Hindlimb muscle (tissue), 1 donor: ENCODE measurements at regions not wholly inside any gene's neighbourhood (a gene's known extent, or its start where the extent isn't known, plus 50 kb on each side); places are given as distances from the start of the nearest gene placed in this dataset.
"Not testable (repeated sequence)": the region's sequence is repeated elsewhere in the genome, so short reads cannot be mapped to it uniquely, and the experiment has no call there.

ENCODE experiments used
- DNase-seq: peaks from one replicate; pipeline ENCODE4 v3.0.0-alpha.2; 2013

GRCh38 chr12:72865921-72866320, 593.8 kb downstream of the TRHDE start:
- DNase-seq, result no peak

GRCh38 chr12:72869024-72869423, 596.9 kb downstream of the TRHDE start:
- no peak for DNase-seq

GRCh38 chr12:72872238-72872887, 600.2 kb downstream of the TRHDE start:
- no peak for DNase-seq

- no peak for DNase-seq
Observed at GRCh38 chr12:72872996-72873395, 600.8 kb downstream of the TRHDE start.

GRCh38 chr12:72876092-72876491, 603.9 kb downstream of the TRHDE start:
- no peak for DNase-seq

GRCh38 chr12:72888693-72889092, 616.5 kb downstream of the TRHDE start:
- DNase-seq, result no peak

GRCh38 chr12:72889791-72890190, 617.6 kb downstream of the TRHDE start:
- DNase-seq, result no peak

- DNase-seq, result no peak
Observed at GRCh38 chr12:72901685-72902084, 629.5 kb downstream of the TRHDE start.

GRCh38 chr12:72925716-72926115, 653.5 kb downstream of the TRHDE start:
- no peak for DNase-seq

- not testable (repeated sequence) for DNase-seq
Observed at GRCh38 chr12:72931838-72932237, 659.7 kb downstream of the TRHDE start.

GRCh38 chr12:72937486-72937885, 665.3 kb downstream of the TRHDE start:
- DNase-seq, result no peak

GRCh38 chr12:72957454-72957853, 685.3 kb downstream of the TRHDE start:
- no peak for DNase-seq

GRCh38 chr12:72966684-72967083, 694.5 kb downstream of the TRHDE start:
- DNase-seq, result no peak

- no peak for DNase-seq
Observed at GRCh38 chr12:72974954-72975555, 702.9 kb downstream of the TRHDE start.

GRCh38 chr12:72978999-72979398, 706.8 kb downstream of the TRHDE start:
- no peak for DNase-seq

- no peak for DNase-seq
Observed at GRCh38 chr12:72982356-72982755, 710.2 kb downstream of the TRHDE start.

- no peak for DNase-seq
Observed at GRCh38 chr12:72986963-72987362, 714.8 kb downstream of the TRHDE start.

- DNase-seq, result no peak
Observed at GRCh38 chr12:72989458-72989947, 717.3 kb downstream of the TRHDE start.

- not testable (repeated sequence) for DNase-seq
Observed at GRCh38 chr12:72995029-72995428, 722.9 kb downstream of the TRHDE start.

GRCh38 chr12:72995616-72996015, 723.4 kb downstream of the TRHDE start:
- DNase-seq, result no peak

GRCh38 chr12:73001806-73002205, 729.6 kb downstream of the TRHDE start:
- not testable (repeated sequence) for DNase-seq

- DNase-seq, result not testable (repeated sequence)
Observed at GRCh38 chr12:73002504-73002903, 730.3 kb downstream of the TRHDE start.

- not testable (repeated sequence) for DNase-seq
Observed at GRCh38 chr12:73009138-73009834, 737.1 kb downstream of the TRHDE start.

- DNase-seq, result no peak
Observed at GRCh38 chr12:73017981-73018380, 745.8 kb downstream of the TRHDE start.
